ENCODE measurements at regions not wholly inside any gene's neighbourhood (a gene's known extent, or its start where the extent isn't known, plus 50 kb on each side); places are given as distances from the start of the nearest gene placed in this dataset.
"Not testable (repeated sequence)": the region's sequence is repeated elsewhere in the genome, so short reads cannot be mapped to it uniquely, and the experiment has no call there.

GRCh38 chr10:9898633-9899395, 1118.9 kb upstream of the CELF2 start:
- no peak for DNase-seq

- no peak for DNase-seq
Measured at GRCh38 chr10:9900751-9901150, 1116.9 kb upstream of the CELF2 start.

GRCh38 chr10:9901971-9902370, 1115.7 kb upstream of the CELF2 start:
- DNase-seq: no peak

GRCh38 chr10:9910446-9910845, 1107.2 kb upstream of the CELF2 start:
- no peak for DNase-seq

GRCh38 chr10:9911488-9911887, 1106.2 kb upstream of the CELF2 start:
- DNase-seq: no peak

- DNase-seq: no peak
Measured at GRCh38 chr10:9913876-9914514, 1103.7 kb upstream of the CELF2 start.

GRCh38 chr10:9921544-9921943, 1096.1 kb upstream of the CELF2 start:
- DNase-seq: no peak

GRCh38 chr10:9922126-9922870, 1095.4 kb upstream of the CELF2 start:
- no peak for DNase-seq

- no peak for DNase-seq
Measured at GRCh38 chr10:9926003-9926402, 1091.7 kb upstream of the CELF2 start.

- DNase-seq: no peak
Measured at GRCh38 chr10:9926881-9927280, 1090.8 kb upstream of the CELF2 start.

- DNase-seq: no peak
Measured at GRCh38 chr10:9939716-9940115, 1078.0 kb upstream of the CELF2 start.

GRCh38 chr10:9944690-9945089, 1073.0 kb upstream of the CELF2 start:
- DNase-seq: no peak

- no peak for DNase-seq
Measured at GRCh38 chr10:9950070-9950469, 1067.6 kb upstream of the CELF2 start.

- no peak for DNase-seq
Measured at GRCh38 chr10:9951481-9952257, 1066.0 kb upstream of the CELF2 start.

- no peak for DNase-seq
Measured at GRCh38 chr10:9957351-9957750, 1060.3 kb upstream of the CELF2 start.

- DNase-seq: not testable (repeated sequence)
Measured at GRCh38 chr10:9957876-9958275, 1059.8 kb upstream of the CELF2 start.

- no peak for DNase-seq
Measured at GRCh38 chr10:9965341-9965740, 1052.3 kb upstream of the CELF2 start.

- no peak for DNase-seq
Measured at GRCh38 chr10:9986786-9987185, 1030.9 kb upstream of the CELF2 start.

GRCh38 chr10:9987197-9987596, 1030.5 kb upstream of the CELF2 start:
- no peak for DNase-seq

- no peak for DNase-seq
Measured at GRCh38 chr10:9992661-9993060, 1025.0 kb upstream of the CELF2 start.

- no peak for DNase-seq
Measured at GRCh38 chr10:9994131-9994530, 1023.5 kb upstream of the CELF2 start.

GRCh38 chr10:9999627-10000026, 1018.0 kb upstream of the CELF2 start:
- DNase-seq: no peak

GRCh38 chr10:10007957-10008356, 1009.7 kb upstream of the CELF2 start:
- no peak for DNase-seq

Data from COR-L47 (cell line).